ENCODE measurements at regions not wholly inside any gene's neighbourhood (a gene's known extent, or its start where the extent isn't known, plus 50 kb on each side); places are given as distances from the start of the nearest gene placed in this dataset.
"Not testable (repeated sequence)": the region's sequence is repeated elsewhere in the genome, so short reads cannot be mapped to it uniquely, and the experiment has no call there.

DNA sequence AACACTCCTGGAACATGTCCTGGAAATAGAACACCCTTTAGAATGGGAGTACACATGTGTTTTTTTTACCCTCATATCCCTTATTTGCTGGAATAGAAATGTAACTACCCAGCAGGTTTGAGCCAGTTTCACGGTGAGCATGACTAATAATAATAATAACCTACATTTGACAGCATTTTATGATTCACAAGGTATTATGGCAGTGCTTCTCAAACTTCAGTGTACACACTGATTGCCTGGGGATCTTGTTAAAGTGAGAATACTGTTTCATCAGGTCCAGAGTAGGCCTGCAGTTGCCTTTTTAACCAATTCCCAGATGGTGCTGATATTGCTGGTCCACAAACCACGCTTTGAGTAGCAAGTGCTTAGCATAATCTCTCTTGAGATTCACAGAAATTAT is 63.9 kb downstream of the NFKBIZ start:
- DNase-seq (ENCODE audit: low read depth): peak; percentile 46

GRCh38 chr3:101917761-101918160 is 68.4 kb downstream of the NFKBIZ start:
- not testable (repeated sequence) for DNase-seq (ENCODE audit: low read depth)

GRCh38 chr3:101922151-101922725 is 72.9 kb downstream of the NFKBIZ start:
- not testable (repeated sequence) for DNase-seq (ENCODE audit: low read depth)

DNA sequence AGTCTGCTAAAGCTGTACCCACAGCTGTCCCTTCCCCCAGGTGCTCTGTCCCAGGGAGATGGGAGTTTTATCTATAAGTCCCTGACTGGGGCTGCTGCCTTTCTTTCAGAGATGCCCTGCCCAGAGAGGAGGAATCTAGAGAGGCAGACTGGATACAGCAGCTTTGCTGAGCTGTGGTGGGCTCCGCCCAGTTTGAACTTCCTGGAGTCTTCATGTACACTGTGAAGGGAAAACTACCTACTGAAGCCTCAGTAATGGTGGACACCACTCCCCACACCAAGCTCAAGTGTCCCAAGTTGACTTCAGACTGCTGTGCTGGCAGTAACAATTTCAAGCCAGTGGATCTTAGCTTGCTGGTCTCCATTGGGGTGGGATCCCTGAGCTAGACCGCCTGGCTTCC is 75.3 kb downstream of the NFKBIZ start:
- not testable (repeated sequence) for DNase-seq (ENCODE audit: low read depth)

DNA sequence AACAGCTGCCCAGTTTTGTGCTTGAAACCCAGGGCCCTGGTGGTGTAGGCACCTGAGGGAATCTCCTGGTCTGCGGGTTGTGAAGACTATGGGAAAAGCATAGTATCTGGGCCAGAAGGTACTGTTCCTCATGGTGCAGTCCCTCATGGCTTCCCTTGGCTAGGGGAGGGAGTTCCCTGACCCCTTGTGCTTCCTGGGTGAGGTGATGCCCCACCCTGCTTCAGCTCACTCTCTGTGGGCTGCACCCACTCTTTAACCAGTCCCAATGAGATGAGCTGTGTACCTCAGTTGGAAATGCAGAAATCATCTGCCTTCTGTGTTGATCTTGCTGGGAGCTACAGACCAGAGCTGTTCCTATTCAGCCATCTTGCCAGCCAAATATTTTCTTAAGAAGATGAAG is 75.8 kb downstream of the NFKBIZ start:
- DNase-seq (ENCODE audit: low read depth): not testable (repeated sequence)

DNA sequence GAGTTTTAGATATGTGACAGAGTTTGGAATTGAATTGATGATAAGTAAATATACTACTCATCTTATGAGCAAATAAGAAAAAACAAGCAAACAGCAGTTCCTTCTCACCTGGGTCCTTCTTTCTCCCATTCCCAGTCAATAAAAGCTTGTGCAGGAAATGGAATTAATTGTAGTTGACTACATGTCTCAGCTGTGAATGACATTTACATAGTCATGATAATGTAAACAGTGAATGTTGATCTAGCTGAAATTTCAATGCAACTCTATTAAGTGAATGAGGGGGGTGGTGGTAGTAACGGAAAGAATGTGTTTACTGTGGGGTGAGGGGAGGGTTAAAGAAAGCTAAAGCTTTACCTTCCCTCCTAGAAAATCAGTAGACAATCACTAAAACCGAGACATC is 76.2 kb downstream of the NFKBIZ start:
- DNase-seq (ENCODE audit: low read depth): no peak

DNA sequence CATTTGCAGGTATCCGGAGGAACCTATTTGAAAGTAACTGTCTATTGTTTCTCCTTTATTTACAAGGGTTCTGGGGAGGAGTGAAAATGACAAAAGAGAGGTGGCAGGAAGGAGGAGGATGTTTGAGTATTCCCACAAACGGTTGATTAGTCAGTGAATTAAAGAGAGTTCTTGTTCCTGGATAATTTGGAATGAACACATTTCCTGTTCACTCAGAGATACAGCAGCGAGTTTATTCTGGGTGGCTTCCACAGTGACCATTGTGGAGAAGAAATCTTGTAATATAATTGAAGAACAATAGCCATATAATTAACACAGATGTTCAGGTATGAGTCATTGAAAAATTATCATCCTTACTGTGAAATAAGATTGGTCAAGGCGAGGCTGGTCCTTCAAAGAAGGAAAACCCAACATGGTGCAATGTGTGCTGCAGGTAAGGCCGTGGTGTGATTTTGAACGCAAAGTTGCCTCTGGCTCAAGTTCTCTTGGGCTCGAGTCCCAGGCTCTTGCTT is 77.3 kb downstream of the NFKBIZ start:
- peak; percentile 76 for DNase-seq (ENCODE audit: low read depth)

DNA sequence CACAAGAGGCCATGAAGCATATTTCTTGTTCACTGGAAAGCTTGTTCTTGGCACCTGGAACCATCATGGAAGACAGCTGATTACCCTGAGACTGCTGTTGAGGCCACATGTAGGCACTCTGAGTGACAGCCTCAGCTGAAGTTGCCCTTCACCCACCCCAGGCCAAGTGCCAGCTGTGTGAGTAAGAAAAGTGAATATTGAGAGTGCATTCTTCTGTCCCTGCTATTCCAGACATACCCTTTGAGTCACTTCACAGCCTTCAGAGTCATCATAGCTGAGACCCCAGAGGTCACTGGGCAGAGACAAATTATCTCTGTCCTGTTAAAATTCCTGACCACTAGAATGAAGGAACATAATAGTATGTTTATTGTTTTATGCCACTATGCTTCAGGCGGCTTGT is 79.6 kb downstream of the NFKBIZ start:
- DNase-seq (ENCODE audit: low read depth): peak; percentile 98

- DNase-seq (ENCODE audit: low read depth): no peak
These were observed 81.8 kb downstream of the NFKBIZ start for GRCh38 chr3:101931081-101931480.

DNA sequence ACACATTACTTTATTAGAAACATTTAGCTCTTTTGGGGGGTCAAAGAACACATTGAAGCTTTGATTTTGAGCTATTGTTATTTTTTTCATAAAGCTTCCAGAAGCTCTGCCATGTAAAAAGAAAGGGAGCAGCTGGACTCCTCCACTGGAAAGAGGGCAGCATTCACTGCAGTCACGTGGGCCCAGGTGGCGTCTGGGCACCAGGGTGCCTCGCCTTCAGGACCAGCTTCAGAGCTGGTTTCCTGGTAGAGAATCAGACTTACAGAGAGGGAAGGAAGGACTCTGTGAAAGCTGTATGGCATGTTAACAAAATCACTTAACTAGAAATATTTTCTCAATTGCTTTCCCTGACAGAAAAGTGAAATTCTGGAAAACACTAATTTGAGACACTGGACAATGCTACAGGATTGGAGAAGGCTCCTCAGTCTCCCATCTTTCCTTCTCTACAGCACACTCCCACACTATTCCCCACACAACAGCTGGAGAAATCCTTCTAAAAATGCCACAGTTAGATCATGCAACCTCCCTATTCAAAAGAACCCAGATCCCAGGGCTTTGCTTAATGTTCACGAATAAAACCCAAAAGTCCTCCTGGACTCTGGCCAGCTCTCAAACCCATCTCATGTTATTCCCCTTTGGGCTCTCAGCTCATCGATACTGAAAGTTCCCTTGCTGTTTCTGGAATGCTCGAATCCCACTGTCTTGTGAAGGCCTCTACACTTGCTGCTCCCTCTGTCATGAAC is 83.2 kb downstream of the NFKBIZ start:
- no peak for DNase-seq (ENCODE audit: low read depth)

GRCh38 chr3:101936419-101937356 is 87.4 kb downstream of the NFKBIZ start:
- peak; percentile 95 for DNase-seq (ENCODE audit: low read depth)

GRCh38 chr3:101938262-101938847 is 89.0 kb downstream of the NFKBIZ start:
- DNase-seq (ENCODE audit: low read depth): peak; percentile 25

- DNase-seq (ENCODE audit: low read depth): peak; percentile 22
These were observed 90.2 kb downstream of the NFKBIZ start for GRCh38 chr3:101939361-101940049.

DNA sequence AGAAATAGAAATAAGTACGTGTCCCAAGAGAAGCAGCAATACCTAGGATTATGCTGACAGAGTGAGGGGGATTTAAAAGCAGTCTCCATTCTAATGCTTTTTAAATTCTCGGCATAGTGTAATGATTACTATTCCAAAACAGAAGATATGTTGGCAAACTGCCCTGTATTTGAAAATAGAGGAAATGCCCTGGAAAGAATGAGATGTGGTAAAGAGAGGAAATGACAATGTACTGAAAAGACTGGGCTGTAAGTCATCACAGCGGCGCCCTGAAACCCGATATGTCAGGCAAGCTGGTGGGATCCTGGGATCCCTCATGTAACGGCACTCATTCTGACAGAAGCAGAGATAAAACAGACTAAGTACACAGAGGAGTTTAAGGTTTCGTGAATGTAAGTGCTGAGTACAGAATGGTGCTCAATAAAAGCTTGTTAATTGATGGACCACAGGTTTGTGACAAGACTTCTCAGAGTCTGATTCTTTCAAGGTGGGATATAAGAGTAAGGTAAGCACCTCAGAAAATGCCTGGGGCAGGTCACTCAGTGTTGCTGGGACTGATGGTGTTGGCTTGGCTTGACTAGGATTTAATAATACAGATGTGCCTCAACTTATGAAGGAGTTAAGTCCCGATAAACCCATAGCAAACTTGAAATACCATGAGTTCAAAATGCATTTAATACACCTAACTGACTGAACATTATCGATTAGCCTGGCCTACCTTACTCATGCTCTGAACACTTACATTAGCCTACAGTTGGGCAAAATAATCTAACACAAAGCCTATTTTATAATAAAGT is 91.4 kb downstream of the NFKBIZ start:
- peak; percentile 98 for DNase-seq (ENCODE audit: low read depth)

GRCh38 chr3:101941318-101942040 is 92.2 kb downstream of the NFKBIZ start:
- DNase-seq (ENCODE audit: low read depth): peak; percentile 67

- DNase-seq (ENCODE audit: low read depth): peak; percentile 43
These were observed 93.0 kb downstream of the NFKBIZ start for GRCh38 chr3:101942356-101942755.

DNA sequence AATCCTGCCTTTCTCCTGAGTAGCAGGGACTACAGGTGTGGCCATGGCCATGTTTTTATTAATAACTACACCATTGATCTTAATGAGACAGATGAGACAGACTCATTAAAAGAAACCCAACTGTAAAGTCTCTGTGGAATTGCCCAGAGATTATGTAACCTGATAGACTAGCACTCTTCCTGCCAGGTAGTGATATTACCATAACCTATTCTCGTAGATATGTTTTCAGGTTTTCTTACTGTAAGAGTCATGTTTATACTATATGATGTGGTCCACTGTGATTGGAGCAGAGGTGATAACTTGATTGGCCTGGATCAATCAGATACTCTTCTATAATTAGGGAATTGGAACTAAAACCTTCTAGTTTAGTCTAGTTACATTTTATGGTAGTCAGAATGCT is 93.7 kb downstream of the NFKBIZ start:
- DNase-seq (ENCODE audit: low read depth): no peak

- peak; percentile 63 for DNase-seq (ENCODE audit: low read depth)
These were observed 95.0 kb downstream of the NFKBIZ start for GRCh38 chr3:101944308-101944707.

DNA sequence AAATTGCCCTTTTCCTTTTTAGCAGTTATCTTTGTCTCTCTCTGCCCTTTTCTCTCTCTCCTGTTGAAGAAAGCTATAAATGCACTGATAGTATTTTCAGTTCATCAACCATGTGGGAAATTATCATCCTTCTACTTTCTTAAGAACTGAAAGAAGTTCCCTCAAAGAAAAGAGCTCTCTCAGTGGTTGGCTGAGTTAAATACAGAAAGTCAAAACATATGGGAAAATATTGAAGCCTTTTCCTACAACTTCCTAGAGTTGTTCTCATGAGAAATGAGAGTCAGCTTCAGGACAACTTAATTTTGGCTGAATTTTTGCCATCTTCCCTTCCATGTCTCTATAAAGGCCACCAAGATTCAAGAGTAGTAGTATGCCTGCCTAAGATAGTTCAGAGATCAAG is 96.7 kb downstream of the NFKBIZ start:
- no peak for DNase-seq (ENCODE audit: low read depth)

DNA sequence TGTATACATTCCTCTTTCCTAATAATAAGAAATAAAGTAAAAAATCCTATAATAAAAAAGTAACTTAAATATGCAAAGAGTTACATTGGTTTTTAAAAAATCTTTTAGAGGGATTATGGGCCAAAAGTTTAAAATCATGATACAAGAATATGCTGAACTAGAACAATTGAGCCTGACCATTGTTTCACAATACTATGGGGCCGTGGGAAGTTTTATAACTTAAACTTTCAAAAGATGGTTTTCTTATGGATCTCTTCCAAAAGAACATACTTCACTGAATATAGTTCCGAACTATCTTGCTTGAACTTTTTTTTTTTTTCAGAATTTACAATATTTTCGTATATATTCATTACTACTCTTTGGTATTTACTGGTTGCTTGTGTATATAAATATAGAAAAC is 97.6 kb downstream of the NFKBIZ start:
- no peak for DNase-seq (ENCODE audit: low read depth)

Data from M059J (cell line).